ENCODE measurements at regions not wholly inside any gene's neighbourhood (a gene's known extent, or its start where the extent isn't known, plus 50 kb on each side); places are given as distances from the start of the nearest gene placed in this dataset.

- CTCF ChIA-PET (ENCODE audit: low intra/inter-chr PET ratio, low total read pairs): no interaction called here
- no peak for ATAC-seq
- POLR2A ChIA-PET: no interaction called here
Observed at GRCh38 chr7:45241339-45242109, 83.9 kb downstream of the RAMP3 start.

More at GRCh38 chr7:45241339-45242109, 83.9 kb downstream of the RAMP3 start:
- peaks cover 2 to 28% of the 10 kb centered on the region in 2 experiments; a peak in 3 of 5 replicates for H3K27me3 ChIP-seq (ENCODE audit: control insufficient read depth in 1 of 2, insufficient read depth in 2 of 2, low read length in 2 of 2)
- H3K9ac ChIP-seq (ENCODE audit: insufficient read depth, low read depth, low read length): no peak overlapping the region
- FAIRE-seq: no peak
- no peaks in the 10 kb centered on the region for H3K9me3 ChIP-seq (ENCODE audit: low read length)
- no TSS peak for BruUV-seq (replicated peaks)
- WGBS (ENCODE audit: low lambda C conversion rate): 15% methylated on average over 11 of the region's 11 CpGs
- intact Hi-C loops (cut with micrococcal nuclease; ENCODE audit: unreplicated experiment) (no loop called here), in situ Hi-C loops (cut with HindIII; ENCODE audit: extremely low pct_ligation_motif_present, low pct_unique_long_range_greater_than_20kb) (no loop called here)
- no peak overlapping the region for H3K4me2 ChIP-seq (ENCODE audit: low read depth, low read length)
- no peak overlapping the region for H3K4me3 ChIP-seq (replicated peaks in 1 of 3; ENCODE audit: insufficient read depth in 1 of 3, low read depth in 2 of 3, low read length in 3 of 3)
- H3K36me3 ChIP-seq (replicated peaks in 1 of 2; ENCODE audit: control insufficient read depth in 1 of 2, insufficient read depth in 2 of 2, low read length in 2 of 2): no peaks in the 10 kb centered on the region
- H3K27ac ChIP-seq (ENCODE audit: extremely low read length, insufficient read depth, low read length): no peak overlapping the region
- TF ChIP-seq ZBTB10 (CRISPR knock-in tag; IDR thresholded peaks at IDR 0.05; ENCODE audit: borderline replicate concordance) (no peak), ZNF329 (CRISPR knock-in tag; IDR thresholded peaks at IDR 0.05; ENCODE audit: low read depth) (no peak), ISX (CRISPR knock-in tag; conservative IDR thresholded peaks at IDR 0.05) (no peak), KLF9 (CRISPR knock-in tag; IDR thresholded peaks at IDR 0.05; ENCODE audit: low read depth) (no peak)
- no peak overlapping the region for H2AFZ ChIP-seq (ENCODE audit: low read length)
- DNase-seq (ENCODE audit: low spot score): no peak
- H3K79me2 ChIP-seq (ENCODE audit: insufficient read depth, low read length): no peaks in the 10 kb centered on the region
- H4K20me1 ChIP-seq (ENCODE audit: insufficient read depth, low read length): no peaks in the 10 kb centered on the region
- H3K4me1 ChIP-seq (ENCODE audit: insufficient read depth, low read length): no peaks in the 10 kb centered on the region
